GM19351 (cell line): ENCODE measurements at regions not wholly inside any gene's neighbourhood (a gene's known extent, or its start where the extent isn't known, plus 50 kb on each side); places are given as distances from the start of the nearest gene placed in this dataset.

ENCODE experiments used
- ATAC-seq: cut with Tn5 transposase; IDR thresholded peaks from one replicate; pipeline ENCODE4 v1.9.1; 2021; ENCODE audit warnings: mild to moderate bottlenecking, moderate library complexity; ENCODE audit not compliant: unreplicated experiment

GRCh38 chr18:10374195-10374594, 80.2 kb upstream of the APCDD1 start:
- ATAC-seq, result no peak

- no peak for ATAC-seq
These were observed 79.7 kb upstream of the APCDD1 start for GRCh38 chr18:10374636-10375293.

GRCh38 chr18:10376731-10377130, 77.7 kb upstream of the APCDD1 start:
- no peak for ATAC-seq

GRCh38 chr18:10377956-10378355, 76.5 kb upstream of the APCDD1 start:
- no peak for ATAC-seq

DNA sequence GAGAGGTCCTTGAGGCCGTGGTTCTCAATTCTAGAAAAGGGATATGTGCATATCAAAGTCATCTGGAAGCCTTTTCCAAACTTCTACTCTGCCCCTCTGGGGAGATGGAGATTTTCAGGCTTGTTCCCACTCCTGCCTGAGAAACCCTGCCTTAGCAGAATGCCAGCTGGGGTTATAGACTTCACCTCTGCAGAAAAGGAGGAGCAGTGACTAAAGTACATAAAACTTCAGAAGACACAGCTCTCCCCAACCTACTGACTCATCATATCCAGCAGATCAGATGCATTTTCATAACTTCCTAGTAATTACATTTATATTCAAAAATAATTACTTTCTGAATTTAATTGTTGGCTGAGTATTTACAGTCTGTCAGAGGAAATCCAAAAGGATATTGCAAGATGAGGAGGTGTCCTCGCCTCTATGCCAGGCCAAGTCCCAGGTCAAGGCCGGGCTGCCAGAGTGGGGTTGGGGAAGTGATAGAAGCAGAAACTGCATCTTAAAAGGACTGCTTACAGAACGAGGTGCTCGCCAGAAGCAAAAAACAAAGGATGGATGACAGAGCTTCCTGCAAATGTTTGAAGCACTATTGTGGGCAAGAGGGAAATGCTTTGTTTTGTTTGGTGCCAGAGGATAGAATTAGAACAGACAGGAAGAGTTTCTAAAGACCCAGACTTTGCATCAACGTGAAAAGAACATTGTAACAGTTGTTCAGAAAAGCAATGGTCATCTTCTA, 75.6 kb upstream of the APCDD1 start:
- no peak for ATAC-seq

DNA sequence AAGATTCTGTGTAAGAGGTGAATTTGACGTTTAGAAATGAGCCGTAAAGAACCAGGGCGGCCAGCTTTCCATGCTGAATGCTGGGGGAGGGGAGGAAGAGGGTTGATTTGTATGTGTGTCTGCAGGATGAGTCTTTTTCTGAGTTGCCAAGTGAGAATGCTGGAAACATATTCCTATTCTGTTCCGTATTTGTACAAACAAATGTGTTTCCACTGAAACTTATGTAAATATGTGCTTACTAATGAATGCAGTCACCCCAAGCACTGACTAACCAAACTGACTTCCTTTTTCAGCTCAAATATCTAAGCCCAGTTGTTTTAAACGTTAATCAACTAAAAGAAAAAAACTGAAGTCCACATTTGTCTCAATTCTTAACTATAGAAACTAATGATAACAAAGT, 74.9 kb upstream of the APCDD1 start:
- ATAC-seq, result no peak

DNA sequence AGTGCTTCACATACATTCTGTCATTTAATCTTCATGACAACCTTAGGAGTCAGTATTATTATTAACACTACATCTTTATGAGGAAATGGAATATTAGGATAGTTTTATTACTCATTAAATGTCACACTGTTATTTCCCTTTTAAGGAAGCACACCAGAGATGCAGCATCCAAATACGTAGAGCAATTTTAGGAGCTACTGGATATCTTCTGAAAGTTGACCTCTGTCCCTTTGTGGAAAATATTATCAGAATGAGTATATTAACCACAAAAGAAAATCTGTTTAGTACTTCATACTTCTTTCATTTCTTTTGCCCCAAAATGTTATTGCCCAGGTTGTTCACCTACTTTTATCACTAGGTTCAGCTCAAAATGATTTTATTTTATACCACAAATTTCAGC, 72.9 kb upstream of the APCDD1 start:
- ATAC-seq, result no peak

GRCh38 chr18:10381951-10382350, 72.5 kb upstream of the APCDD1 start:
- ATAC-seq, result no peak

- no peak for ATAC-seq
These were observed 68.4 kb upstream of the APCDD1 start for GRCh38 chr18:10386049-10386448.

DNA sequence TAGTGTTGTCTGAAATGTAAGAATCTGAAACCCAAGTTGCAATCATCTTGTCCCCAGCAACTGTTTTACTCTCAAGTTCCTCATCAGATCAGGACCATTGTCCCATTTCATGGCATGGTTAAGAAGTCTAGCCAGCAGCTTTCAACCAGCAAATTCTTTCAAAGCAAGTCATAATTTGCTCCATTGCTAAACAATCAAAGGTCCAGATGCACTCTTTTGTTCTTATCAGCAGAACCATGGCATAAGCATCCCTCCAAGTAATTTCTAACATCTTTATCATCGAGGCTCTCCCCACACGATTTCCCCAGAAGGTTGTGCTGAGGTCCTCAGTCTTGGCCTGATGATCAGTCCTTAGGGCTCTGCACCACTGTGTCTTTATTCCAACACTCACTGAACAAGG, 67.5 kb upstream of the APCDD1 start:
- ATAC-seq, result no peak

GRCh38 chr18:10387399-10387798, 67.0 kb upstream of the APCDD1 start:
- ATAC-seq, result no peak

DNA sequence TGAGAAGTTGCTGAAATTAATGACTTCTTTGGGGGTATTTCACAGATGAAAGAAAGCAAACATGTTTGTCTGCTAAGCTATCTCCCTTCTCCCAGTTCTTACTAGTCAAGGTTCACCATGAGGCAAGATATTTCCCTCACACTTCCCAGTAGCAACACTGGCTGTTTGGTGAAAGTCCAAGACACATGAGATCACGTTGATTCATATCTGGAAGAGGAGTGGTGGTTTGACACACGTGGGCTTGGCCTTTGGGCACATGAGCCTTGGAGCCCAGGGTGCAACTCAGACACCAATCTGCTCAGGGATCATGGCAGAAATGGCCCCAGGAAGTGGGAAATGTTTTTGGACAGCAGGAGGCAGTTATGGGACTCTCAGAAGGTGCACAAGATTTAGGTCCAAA, 66.1 kb upstream of the APCDD1 start:
- no peak for ATAC-seq

DNA sequence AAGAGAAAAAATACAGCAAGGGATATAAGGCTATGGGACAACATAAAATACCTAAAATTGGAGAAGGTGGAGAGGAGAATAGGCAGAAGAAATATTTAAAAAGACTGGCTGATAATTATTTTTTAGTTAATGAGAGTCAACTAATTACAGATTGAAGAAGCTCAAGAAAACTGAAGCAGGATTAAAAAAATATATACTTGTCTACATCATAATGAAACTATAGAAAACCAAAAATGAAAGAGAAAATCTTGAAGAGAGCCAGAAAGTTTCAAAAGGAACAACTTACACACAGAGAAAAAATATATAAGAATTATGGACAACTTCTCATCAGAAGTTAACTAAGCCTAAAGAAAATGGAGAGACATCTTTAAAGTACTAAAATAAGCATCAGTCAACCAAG, 62.9 kb upstream of the APCDD1 start:
- ATAC-seq, result peak; percentile 76

GRCh38 chr18:10397004-10397403, 57.4 kb upstream of the APCDD1 start:
- ATAC-seq, result no peak

DNA sequence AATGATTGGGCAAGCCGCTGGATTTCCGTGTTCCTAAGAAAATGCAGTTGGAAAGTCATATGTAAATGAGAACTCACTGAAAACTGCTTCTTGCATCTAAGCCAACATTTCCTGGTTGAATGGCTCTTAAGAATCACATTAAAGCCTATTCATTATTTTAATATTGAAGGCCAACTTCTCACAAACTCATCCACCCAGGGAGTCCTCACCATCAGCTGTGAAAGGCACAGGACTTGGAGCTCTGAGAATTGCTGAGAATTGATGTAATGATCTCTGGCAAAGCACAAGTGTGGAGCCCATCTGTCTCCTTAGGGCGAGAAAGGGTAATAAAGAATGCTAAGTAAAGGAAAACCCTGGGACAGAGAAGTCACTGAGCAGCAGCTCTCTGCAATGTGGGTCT, 55.9 kb upstream of the APCDD1 start:
- ATAC-seq, result no peak

DNA sequence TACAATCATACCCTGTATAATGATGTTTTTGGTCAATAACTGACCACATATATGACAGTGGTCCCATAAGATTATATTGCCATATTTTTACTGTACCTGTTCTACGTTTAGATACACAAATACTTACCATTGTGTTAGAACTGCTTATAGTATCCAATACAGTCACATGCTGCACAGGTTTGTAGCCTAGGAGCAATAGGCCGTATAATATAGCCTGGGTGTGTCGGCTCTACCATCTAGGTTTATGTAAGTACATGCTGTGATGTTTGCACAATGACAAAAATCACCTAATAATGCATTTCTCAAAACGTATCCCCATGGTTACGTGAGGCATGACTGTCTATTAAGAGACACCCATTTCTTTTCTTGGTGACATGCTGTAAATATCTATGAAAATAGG, 55.0 kb upstream of the APCDD1 start:
- no peak for ATAC-seq

DNA sequence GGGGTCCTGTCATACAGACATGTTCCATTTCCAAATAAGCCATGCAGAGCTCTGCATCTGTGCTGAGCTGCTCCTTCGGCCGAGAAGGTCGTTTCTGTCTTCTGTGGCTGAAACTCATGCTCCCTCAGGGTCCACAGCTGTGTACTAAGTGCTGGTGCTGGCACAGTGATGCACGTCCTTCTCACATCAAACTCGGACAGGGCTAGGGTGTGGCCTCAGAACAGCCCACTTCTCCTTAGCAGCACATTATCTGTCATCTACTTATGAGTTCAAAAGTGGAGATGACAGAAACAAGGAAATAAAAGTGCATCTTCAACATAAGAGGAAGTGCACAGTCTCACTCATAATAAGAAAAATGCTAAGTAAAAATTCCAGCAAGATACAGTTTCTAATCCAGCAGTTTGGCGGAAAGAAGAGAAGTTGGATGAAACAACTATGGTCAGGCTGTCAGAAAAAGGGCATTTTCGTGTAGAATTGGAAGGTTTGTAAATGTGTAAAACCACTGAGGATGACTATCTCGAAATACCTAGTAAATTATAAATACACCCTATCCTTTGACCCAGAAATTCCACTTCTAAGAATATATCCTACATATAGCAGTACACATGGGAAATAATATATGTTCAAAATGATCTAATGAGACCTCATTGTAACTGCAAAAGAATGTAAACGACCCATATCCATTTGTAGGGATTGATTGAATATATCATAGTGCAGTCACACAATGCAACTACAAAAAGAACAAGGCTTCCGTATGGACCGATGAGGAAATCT, 53.7 kb upstream of the APCDD1 start:
- no peak for ATAC-seq

GRCh38 chr18:10401521-10401920, 52.9 kb upstream of the APCDD1 start:
- ATAC-seq, result no peak

DNA sequence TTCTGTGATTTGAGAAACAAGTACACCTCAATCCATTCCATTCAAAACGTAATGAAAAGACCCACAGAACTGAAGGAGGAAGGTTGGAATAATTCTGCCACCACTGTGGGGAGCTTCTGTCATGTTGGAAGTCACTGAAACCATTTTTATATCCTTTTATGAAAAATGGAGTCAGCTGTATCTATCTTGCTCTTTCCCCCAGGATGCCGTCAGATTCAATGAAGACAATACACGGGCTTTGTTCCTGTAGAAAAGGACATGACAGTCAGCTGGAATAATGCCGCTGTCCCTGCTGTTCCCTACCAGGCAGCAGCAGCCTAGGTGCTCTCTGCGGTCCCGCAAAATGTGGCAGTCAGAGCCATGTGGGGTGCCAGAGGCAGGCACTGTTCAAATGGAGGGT, 52.5 kb upstream of the APCDD1 start:
- ATAC-seq, result no peak

GRCh38 chr18:10402871-10403559, 51.4 kb upstream of the APCDD1 start:
- ATAC-seq, result no peak

- ATAC-seq, result no peak
These were observed 50.7 kb upstream of the APCDD1 start for GRCh38 chr18:10403708-10404107.
